Activated T-cell treated with anti-CD3 and anti-CD28 coated beads, Interleukin-2, amount 50 U/mL, for 1 hour (primary cell): ENCODE measurements at regions not wholly inside any gene's neighbourhood (a gene's known extent, or its start where the extent isn't known, plus 50 kb on each side); places are given as distances from the start of the nearest gene placed in this dataset.

Source experiments
- DNase-seq: peaks from one replicate; pipeline ENCODE4 v3.0.0-alpha.2; 2020

DNA sequence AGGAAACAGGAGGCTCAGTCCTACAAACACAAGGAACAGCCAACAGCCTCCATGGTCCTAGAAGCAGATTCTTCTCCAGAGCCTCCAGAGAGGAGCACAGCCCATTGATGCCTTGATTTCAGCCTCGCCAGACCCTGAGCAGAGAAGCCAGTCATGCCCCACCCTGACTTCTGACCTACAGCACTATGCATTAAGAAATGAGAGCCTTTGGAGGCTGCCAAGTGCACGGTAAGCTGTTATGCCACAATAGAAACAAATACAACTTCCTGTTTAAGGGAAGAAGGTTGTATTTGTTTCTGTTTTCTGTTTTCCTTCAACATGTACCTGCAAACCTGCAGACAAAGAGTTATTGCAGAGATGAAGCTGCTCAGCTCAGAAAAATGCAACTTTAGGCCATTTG, 181.3 kb upstream of the AGAP1 start:
- DNase-seq, result no peak

DNA sequence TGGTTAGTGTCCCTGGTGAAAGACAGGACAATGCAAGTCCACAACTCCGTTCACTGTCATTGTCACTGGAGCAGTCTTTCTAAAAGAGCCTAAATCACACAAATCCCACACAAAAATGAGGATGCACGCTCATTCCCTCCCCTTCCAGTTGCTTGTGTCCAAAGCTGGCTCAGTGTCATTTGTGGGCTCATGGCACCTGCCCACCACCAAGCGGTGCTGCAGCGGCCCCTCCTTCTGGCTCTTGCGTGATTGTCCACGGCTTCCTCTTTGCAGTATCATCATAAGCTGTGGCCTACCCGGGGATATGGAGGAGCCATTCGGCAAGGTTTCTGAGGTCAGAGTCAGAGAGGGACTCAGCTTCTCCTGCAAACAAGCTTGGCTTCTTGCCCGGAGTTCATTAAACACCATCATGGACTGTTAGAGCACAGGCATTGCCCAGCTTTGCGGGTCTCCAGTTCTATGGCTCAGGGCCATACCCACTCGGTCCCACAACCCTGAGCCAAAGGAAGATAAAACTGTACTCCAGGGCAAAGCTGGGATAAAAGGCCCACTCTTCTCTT, 179.4 kb upstream of the AGAP1 start:
- no peak for DNase-seq

DNA sequence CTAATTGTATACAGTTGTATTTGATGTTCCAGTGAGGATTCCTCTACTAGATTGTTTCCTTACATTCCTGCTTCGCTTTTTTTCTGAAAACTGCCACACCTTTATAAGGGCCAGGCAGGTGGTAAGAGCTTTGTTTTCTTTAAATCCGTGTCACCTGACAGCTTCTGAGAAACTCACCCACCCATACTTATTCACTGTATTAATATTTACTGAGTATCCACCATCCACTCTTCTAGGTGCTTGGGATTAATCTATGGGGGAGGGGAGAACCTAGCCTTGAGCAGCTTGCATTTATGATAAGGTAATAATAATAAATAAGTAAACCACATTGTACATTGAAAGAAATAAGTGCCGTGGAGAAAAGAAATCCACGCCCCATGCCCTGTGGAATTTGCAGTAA, 174.7 kb upstream of the AGAP1 start:
- no peak for DNase-seq

- no peak for DNase-seq
Observed at GRCh38 chr2:235320326-235320725, 173.5 kb upstream of the AGAP1 start.

DNA sequence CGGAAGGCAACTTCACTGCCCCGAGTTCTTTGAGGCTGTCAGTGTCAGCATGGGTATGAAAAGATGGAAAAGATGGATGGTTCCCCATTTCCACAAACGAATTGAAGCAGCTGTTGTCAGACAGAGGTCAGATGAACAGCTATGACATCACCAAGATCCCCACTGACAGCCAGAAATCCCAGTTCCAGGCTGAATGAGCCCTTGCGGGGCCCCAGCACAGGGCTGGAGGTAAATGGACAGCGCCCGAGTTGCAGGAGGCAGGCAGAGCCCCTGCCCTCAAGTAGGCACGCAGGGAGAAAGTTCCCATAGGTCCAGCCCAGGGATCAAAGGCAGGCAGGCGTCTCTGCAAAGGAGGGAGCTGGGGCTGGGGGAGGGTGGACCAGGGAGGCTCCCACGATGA, 169.5 kb upstream of the AGAP1 start:
- DNase-seq, result no peak

DNA sequence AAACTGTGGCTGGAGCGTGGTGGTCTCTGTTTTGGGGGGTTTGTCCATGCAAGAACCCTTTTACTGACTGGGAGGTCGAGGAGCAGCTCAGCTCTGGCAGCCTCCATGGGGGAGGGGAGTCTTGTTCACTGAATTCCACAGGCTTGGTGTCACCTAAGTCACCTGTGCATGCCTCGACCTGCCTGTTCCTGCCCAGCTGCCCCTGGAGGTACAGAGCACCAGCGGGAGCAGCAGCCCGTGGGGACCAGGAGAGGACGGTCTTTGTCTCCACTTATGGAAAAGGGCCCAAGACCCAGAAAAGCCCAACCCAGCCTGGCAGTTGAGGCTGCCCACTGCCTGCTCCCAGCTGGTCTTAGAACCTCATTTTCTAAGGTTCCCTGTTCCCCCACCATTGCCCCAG, 168.7 kb upstream of the AGAP1 start:
- no peak for DNase-seq

- no peak for DNase-seq
Observed at GRCh38 chr2:235328991-235329390, 164.9 kb upstream of the AGAP1 start.

DNA sequence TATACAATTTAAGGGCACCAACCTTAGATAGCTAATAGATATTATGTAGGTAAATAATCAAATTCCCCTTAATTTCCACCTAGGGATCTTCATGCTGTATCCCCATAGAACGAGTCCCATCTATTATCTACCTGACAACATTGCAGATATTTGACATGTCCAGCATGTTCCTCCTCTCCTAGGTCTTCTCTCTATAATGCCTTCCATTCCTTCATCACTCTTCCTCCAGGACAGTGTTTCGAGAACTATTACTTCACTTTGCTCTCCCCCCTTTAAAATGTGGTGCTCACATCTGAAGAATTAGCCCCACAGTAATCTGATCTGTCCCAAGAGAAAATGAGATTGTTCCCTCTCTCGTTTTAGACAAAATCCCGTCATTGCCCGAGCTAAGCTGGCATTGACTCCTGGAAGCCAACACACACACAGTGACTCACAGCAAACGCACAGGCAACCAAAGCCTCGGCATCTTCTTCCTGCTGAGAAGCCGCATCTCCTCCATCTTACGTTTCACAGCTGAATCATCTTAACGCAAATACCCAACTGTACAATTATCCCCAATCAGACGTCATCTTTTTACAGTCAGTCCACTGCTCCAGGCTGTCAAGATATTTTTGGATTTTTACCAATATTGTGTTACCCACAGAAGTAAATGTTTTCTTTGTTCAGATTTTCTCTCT, 162.9 kb upstream of the AGAP1 start:
- DNase-seq, result no peak

DNA sequence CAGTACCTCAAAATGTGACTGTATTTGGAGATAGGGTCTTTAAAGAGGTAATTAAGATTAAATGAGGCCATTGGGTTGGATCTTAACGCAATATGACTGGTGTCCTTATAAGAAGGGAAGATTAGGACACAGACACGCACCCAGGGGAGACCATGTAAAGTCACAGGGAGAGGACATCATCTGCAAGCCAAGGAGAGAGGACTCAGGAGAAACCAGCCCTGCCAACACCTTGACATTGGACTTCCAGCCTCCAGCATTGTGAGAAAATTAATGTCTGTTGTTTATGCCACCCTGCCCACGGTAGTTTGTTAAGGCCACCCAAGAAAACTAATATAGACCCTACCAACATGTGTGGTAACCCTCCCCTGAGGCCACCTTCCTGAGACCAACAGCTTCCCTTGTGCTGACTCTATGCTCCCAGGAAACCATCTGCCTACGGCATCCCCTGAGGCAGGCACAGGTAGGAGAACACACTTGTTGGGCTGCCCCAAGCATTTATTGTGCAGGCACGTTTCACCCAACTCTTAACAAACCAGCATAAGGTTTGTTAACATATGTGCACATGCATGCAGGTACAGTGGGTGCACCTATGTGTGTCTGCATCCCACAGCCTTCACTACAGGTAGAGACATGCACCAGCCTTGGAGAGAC, 161.5 kb upstream of the AGAP1 start:
- no peak for DNase-seq

DNA sequence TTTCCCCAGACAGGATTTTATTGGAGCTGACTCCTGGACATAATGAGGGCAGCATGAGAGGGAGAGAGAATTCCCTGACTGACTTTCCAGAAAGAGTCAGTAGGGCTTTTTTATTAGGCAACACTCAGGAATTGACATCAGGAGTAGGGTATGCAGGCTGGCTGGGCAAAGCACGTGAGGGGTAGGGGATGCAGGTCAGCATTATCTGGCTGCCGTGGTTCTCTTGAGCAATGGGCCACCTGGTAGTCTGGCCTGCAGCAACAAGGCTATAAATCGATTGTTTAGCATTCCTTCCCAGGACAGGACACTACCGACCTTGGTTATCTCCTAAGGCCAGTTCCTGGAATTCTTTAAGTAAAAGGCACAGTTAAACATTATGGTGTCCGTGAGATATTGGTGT, 160.8 kb upstream of the AGAP1 start:
- no peak for DNase-seq

GRCh38 chr2:235334179-235334578, 159.7 kb upstream of the AGAP1 start:
- DNase-seq, result no peak

DNA sequence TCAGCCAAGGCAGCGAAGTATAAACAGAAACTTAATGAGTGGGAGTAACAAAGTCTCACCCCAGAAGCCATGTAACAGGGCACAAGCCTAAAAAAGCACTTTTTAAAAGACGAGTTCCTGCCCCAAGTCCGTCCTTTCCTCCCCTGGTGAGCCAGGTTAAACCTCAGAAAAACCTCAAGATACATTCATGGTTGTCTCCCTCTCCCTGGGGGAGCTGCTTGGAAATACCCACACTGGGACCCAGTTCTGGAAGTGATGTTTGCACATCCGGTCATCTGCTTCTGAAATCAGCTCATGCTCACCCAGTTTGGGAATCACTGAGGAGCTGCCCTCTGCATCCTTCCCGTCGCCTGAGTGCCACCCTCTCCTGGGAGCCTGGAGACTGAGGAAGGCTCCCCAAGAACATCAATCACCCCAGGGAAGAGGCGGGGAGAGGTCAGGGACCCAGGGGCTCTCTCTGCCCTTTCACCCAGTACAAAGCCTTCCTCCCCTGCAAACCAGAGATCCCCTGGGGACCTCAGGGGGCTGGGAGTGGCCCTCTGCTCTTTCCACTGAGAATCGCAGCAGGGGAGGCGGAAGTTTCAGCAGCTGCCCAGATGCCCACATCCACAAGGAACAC, 150.6 kb upstream of the AGAP1 start:
- DNase-seq, result no peak

DNA sequence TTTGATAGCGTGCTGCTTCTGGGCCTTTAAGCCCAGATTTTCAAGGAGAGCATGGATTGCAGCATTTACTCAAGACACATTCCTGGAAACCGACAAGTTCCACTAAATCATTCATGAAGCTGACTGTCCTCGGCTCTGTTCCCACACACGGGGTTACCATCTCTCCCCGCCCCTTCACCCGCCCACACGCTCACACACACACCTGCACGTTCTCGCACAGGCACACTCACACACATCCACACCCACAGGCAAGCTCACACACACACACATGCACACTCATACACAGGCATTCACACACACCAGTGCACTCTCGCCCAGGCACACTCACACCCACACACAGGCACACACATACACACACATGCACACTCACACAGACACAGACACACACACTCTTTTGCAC, 150.0 kb upstream of the AGAP1 start:
- DNase-seq, result no peak

- no peak for DNase-seq
Observed at GRCh38 chr2:235345745-235346144, 148.1 kb upstream of the AGAP1 start.

- DNase-seq, result no peak
Observed at GRCh38 chr2:235347691-235348090, 146.2 kb upstream of the AGAP1 start.

GRCh38 chr2:235348329-235348728, 145.5 kb upstream of the AGAP1 start:
- no peak for DNase-seq

- DNase-seq, result no peak
Observed at GRCh38 chr2:235350234-235350633, 143.6 kb upstream of the AGAP1 start.

DNA sequence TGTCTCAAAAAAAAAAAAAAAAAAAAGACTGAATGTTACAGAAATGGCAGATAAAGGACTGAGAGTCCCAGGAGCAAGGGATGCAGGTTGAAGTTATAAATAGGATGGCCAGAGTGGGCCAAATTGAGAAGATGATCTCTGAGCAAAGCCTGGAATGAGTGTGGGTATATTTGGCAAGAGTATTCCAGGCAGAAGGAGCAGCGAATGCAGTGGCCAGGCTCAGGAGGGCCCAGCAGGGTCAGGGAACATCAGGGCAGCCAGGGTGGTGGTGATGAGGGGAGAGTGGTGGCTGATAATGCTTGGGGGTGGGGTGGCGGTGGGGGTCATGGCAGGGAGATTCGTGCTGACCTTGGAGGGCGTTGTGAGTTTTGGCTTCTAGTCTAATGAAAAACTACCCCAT, 141.3 kb upstream of the AGAP1 start:
- DNase-seq, result no peak

- DNase-seq, result no peak
Observed at GRCh38 chr2:235357881-235358280, 136.0 kb upstream of the AGAP1 start.

- no peak for DNase-seq
Observed at GRCh38 chr2:235358981-235359471, 134.8 kb upstream of the AGAP1 start.

GRCh38 chr2:235360446-235360845, 133.4 kb upstream of the AGAP1 start:
- no peak for DNase-seq

DNA sequence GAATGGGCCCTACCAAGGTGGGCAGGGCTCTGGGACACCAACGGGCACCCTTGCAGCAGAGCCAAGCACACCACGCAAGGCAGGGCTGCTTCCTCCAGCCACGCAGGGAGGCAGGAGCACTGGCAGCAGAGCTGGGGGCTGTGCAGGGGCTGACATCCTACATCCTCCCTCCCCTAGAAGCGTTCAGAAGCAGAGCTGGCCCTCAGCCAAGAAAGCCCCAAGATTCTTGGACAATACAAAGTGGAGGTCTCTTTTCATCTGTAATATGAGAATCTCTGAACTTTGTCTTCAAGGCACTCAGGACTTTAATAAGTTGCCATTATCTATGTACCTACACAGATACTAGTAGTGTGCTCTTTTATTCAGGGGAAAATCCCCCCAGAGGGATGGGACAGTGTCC, 128.1 kb upstream of the AGAP1 start:
- no peak for DNase-seq

- DNase-seq, result no peak
Observed at GRCh38 chr2:235366390-235366789, 127.5 kb upstream of the AGAP1 start.

DNA sequence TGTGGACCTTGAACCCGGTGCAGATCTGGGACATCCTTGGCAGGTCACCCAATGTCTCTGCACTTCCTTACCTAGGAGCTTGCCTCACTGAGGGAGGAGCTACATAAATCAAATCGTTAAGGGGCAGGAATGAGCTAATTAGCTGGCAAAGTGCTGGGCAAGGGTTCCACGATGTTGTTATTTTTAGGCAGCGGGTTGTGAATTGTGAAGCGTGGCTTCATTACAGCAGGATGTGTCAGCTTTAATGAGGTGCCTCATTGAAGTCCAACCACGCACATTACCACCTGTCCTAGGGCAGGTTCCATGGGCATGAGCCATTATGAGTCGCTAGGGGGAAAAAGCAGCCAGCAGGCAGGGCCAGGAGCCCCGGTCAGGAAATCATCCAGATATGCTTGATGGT, 127.0 kb upstream of the AGAP1 start:
- DNase-seq, result no peak
